ENCODE measurements at regions not wholly inside any gene's neighbourhood (a gene's known extent, or its start where the extent isn't known, plus 50 kb on each side); places are given as distances from the start of the nearest gene placed in this dataset.

GRCh38 chr12:66919466-66919865 is 240.6 kb upstream of the GRIP1 start:
- TF ChIP-seq CTCF (IDR thresholded peaks at IDR 0.05) (no peak), POLR2A (IDR thresholded peaks at IDR 0.05) (no peak)
